ENCODE measurements at regions not wholly inside any gene's neighbourhood (a gene's known extent, or its start where the extent isn't known, plus 50 kb on each side); places are given as distances from the start of the nearest gene placed in this dataset.

- TF ChIP-seq ZNF672 (CRISPR knock-in tag; IDR thresholded peaks at IDR 0.05) (no peak), MXI1 (IDR thresholded peaks at IDR 0.05; ENCODE audit: borderline replicate concordance, low read depth, low read length) (no peak), CSRNP1 (CRISPR knock-in tag; IDR thresholded peaks at IDR 0.05) (no peak), MYC (CRISPR knock-in tag; IDR thresholded peaks at IDR 0.05; ENCODE audit: borderline replicate concordance) (no peak), ZBTB3 (CRISPR knock-in tag; IDR thresholded peaks at IDR 0.05; ENCODE audit: borderline replicate concordance, low read depth) (no peak), ZNF652 (CRISPR knock-in tag; IDR thresholded peaks at IDR 0.05; ENCODE audit: borderline replicate concordance, low read depth) (no peak), IRX3 (CRISPR knock-in tag; IDR thresholded peaks at IDR 0.05; ENCODE audit: borderline replicate concordance, low read depth) (no peak), MLXIP (CRISPR knock-in tag; IDR thresholded peaks at IDR 0.05; ENCODE audit: borderline replicate concordance) (no peak), NR0B2 (CRISPR knock-in tag; IDR thresholded peaks at IDR 0.05) (no peak), ZNF350 (CRISPR knock-in tag; IDR thresholded peaks at IDR 0.05; ENCODE audit: borderline replicate concordance, low read depth) (no peak), ELF3 (CRISPR knock-in tag; IDR thresholded peaks at IDR 0.05) (no peak), TRAFD1 (CRISPR knock-in tag; IDR thresholded peaks at IDR 0.05; ENCODE audit: borderline replicate concordance) (no peak), ZNF501 (CRISPR knock-in tag; IDR thresholded peaks at IDR 0.05) (no peak), SYNCRIP (IDR thresholded peaks at IDR 0.05; ENCODE audit: insufficient read depth, low read depth, low read length) (no peak), ZNF747 (CRISPR knock-in tag; IDR thresholded peaks at IDR 0.05; ENCODE audit: borderline replicate concordance) (no peak), SRY (CRISPR knock-in tag; IDR thresholded peaks at IDR 0.05) (no peak), TRIM22 (IDR thresholded peaks at IDR 0.05) (no peak)
These were observed 138.8 kb upstream of the CCL2 start for GRCh38 chr17:34116306-34116705.

More at GRCh38 chr17:34116306-34116705, 138.8 kb upstream of the CCL2 start:
- Histone ChIP-seq H3K9me3 (ENCODE audit: low read length) (no peaks in the 10 kb centered on the region), H4K20me1 (ENCODE audit: insufficient read depth, low read length) (no peaks in the 10 kb centered on the region), H3K4me2 (ENCODE audit: low read depth, low read length) (no peak overlapping the region), H3K27me3 (ENCODE audit: control insufficient read depth in 1 of 2, insufficient read depth in 2 of 2, low read length in 2 of 2) (no peaks in the 10 kb centered on the region), H3K4me1 (ENCODE audit: insufficient read depth, low read length) (no peaks in the 10 kb centered on the region), H2AFZ (ENCODE audit: low read length) (no peak overlapping the region), H3K36me3 (replicated peaks in 1 of 2; ENCODE audit: control insufficient read depth in 1 of 2, insufficient read depth in 2 of 2, low read length in 2 of 2) (no peaks in the 10 kb centered on the region), H3K9ac (ENCODE audit: insufficient read depth, low read depth, low read length) (no peak overlapping the region), H3K4me3 (replicated peaks in 1 of 3; ENCODE audit: insufficient read depth in 1 of 3, low read depth in 2 of 3, low read length in 3 of 3) (no peak overlapping the region), H3K27ac (ENCODE audit: extremely low read length, insufficient read depth, low read length) (no peak overlapping the region), H3K79me2 (ENCODE audit: insufficient read depth, low read length) (no peaks in the 10 kb centered on the region)
- no TSS peak for BruUV-seq (replicated peaks)
- ChIA-PET POLR2A (no interaction called here), CTCF (ENCODE audit: low intra/inter-chr PET ratio, low total read pairs) (no interaction called here)
- no peak for ATAC-seq
- no peak for FAIRE-seq
- in situ Hi-C loops (cut with HindIII; ENCODE audit: extremely low pct_ligation_motif_present, low pct_unique_long_range_greater_than_20kb) (no loop called here), intact Hi-C loops (cut with micrococcal nuclease; ENCODE audit: unreplicated experiment) (no loop called here)
- DNase-seq (ENCODE audit: low spot score): no peak

Data from HepG2 (cell line).